Brain microvascular endothelial cell (primary cell): ENCODE measurements at regions not wholly inside any gene's neighbourhood (a gene's known extent, or its start where the extent isn't known, plus 50 kb on each side); places are given as distances from the start of the nearest gene placed in this dataset.
A peak's percentile ranks its signal among the peaks of the same experiment; 100 is the strongest.

Source experiments
- DNase-seq: peaks from one replicate; pipeline ENCODE4 v3.0.0-alpha.2; 2020
- H3K27ac ChIP-seq: fragments of 250-450 bp; sonication (Bioruptor Pico); 2 replicates; pipeline ENCODE4 v1.5.1; 2020; ENCODE audit warnings: mild to moderate bottlenecking, moderate library complexity
- H3K27me3 ChIP-seq: fragments of 250-450 bp; sonication (Bioruptor Pico); replicated peaks from 2 replicates; pipeline ENCODE4 v1.5.1; 2020; ENCODE audit warnings: mild to moderate bottlenecking
- H3K36me3 ChIP-seq: fragments of 250-450 bp; sonication (Bioruptor Pico); replicated peaks from 2 replicates; pipeline ENCODE4 v1.5.1; 2020; ENCODE audit warnings: mild to moderate bottlenecking
- H3K4me3 ChIP-seq: 2 replicates; pipeline ENCODE4 v1.5.1; 2011; ENCODE audit warnings: low read depth, mild to moderate bottlenecking, control low read depth, low read length, moderate library complexity
- in situ Hi-C: cut with HindIII; loops from 2 replicates; pipeline ENCODE4 v1.10.0; 2017; ENCODE audit warnings: low sequenced_read_pairs, low pct_ligation_motif_present
- TF ChIP-seq, protein P1 (sequence below): IDR thresholded peaks from 2 replicates; pipeline ENCODE4 v1.5.1; 2011; ENCODE audit warnings: low read depth, mild to moderate bottlenecking, moderate library complexity, low read length, control low read depth, inconsistent platforms; ENCODE audit errors: missing control alignments

DNA sequence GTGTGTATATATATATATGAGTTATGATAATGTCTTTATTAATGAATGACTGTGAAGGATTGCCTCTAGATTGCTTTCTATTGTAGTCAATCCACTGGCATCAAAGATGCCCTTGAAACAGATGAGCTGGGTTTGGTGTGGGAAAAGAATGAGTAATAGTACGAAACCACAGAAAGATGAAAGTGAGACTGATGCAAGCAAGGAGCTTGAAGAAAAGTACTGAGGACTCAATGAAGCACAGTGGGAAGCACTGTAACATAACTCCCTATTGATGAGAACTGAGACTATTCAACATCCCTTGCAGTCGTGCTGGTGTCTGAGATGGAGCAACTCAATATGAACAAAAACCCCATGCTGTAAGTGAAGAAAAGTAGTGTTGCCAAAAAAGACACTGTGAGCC, 1794.2 kb downstream of the SLITRK5 start:
- in situ Hi-C loops, result no loop called here
- Histone ChIP-seq H3K4me3 (no peak overlapping the region), H3K36me3 (no peaks in the 10 kb centered on the region), H3K27me3 (no peaks in the 10 kb centered on the region), H3K27ac (no peak overlapping the region)
- DNase-seq, result peak; percentile 5
- TF ChIP-seq, protein P1, sequence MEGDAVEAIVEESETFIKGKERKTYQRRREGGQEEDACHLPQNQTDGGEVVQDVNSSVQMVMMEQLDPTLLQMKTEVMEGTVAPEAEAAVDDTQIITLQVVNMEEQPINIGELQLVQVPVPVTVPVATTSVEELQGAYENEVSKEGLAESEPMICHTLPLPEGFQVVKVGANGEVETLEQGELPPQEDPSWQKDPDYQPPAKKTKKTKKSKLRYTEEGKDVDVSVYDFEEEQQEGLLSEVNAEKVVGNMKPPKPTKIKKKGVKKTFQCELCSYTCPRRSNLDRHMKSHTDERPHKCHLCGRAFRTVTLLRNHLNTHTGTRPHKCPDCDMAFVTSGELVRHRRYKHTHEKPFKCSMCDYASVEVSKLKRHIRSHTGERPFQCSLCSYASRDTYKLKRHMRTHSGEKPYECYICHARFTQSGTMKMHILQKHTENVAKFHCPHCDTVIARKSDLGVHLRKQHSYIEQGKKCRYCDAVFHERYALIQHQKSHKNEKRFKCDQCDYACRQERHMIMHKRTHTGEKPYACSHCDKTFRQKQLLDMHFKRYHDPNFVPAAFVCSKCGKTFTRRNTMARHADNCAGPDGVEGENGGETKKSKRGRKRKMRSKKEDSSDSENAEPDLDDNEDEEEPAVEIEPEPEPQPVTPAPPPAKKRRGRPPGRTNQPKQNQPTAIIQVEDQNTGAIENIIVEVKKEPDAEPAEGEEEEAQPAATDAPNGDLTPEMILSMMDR, result no peak

DNA sequence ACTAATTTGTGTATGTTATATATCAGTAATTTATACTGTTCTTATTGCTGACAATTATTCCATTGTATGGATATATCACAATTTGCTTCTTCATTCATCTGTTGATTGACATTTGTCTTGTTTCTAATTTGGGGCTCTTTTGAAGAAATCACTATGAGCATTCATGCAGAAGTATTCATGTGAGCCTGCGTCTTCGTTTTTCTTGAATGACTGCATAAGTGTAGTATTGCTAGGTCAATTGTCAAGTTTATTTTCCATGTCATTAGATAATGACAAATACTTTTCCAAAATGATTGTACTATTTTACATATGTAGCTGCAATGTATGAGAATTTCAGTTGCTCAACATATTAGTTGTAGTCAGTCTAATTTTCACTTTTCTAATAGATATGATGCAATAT, 1796.9 kb downstream of the SLITRK5 start:
- in situ Hi-C loops, result no loop called here
- TF ChIP-seq, protein P1, result no peak
- Histone ChIP-seq H3K27me3 (no peaks in the 10 kb centered on the region), H3K36me3 (no peaks in the 10 kb centered on the region), H3K27ac (no peak overlapping the region), H3K4me3 (no peak overlapping the region)
- no peak for DNase-seq

DNA sequence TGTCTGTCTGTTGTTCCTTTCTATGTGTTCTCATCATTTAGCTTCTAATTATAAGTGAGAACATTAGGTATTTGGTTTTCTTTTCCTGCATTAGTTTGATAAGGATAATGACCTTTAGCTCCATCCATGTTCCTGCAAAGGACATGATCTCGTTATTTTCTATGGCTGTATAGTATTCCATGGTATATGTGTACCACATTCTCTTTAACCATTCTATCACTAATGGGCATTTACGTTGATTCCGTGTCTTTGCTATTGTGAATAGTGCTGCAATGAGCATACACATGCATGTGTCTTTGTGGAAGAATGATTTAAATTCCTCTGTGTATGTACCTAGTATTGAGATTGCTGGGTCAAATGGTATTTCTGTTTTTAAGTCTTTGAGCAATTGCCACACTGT, 1799.7 kb downstream of the SLITRK5 start:
- H3K27ac ChIP-seq, result no peak overlapping the region
- no peak for DNase-seq
- no peaks in the 10 kb centered on the region for H3K27me3 ChIP-seq
- in situ Hi-C loops, result no loop called here
- H3K4me3 ChIP-seq, result no peak overlapping the region
- TF ChIP-seq, protein P1, result no peak
- H3K36me3 ChIP-seq, result no peaks in the 10 kb centered on the region

DNA sequence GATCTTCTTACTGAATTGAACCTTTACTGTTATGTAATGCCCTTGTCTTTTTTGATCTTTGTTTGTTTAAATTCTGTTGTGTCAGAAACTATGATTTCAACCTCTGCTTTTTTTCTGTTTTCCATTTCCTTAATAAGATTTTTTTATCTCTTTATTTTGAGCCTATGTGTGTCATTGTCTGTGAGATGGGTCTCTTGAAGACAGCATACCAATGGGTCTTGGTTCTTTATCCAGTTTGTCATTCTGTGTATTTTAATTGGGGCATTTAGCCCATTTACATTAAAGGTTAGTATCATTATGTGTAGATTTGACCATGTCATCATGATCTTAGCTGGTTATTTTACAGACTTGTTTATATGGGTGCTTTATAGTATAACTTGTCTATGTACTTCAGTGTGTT, 1803.3 kb downstream of the SLITRK5 start:
- Histone ChIP-seq H3K36me3 (no peaks in the 10 kb centered on the region), H3K4me3 (no peak overlapping the region), H3K27ac (no peak overlapping the region), H3K27me3 (no peaks in the 10 kb centered on the region)
- in situ Hi-C loops, result no loop called here
- TF ChIP-seq, protein P1, result no peak
- no peak for DNase-seq

DNA sequence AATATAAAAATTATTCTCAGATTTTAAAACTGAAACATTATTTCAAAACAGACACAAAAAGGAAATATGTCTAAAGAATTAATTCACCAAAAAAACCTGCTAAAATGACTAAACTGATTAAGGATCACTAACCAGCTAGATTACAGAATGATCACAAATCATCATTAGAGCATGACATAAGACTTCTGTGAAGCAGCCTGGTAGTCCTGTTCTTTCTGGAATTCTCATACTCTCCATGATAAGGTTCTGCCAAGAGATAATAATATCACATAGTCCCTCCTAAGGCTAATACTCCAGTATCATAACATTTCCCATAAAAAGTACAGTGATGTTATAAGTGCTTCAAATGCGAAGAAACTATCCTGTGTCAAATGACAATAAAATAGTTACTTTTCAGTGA, 1814.9 kb downstream of the SLITRK5 start:
- in situ Hi-C loops, result no loop called here
- no peak for DNase-seq
- H3K27ac ChIP-seq, result no peak overlapping the region
- no peak overlapping the region for H3K4me3 ChIP-seq
- no peaks in the 10 kb centered on the region for H3K36me3 ChIP-seq
- no peaks in the 10 kb centered on the region for H3K27me3 ChIP-seq
- TF ChIP-seq, protein P1, result no peak

DNA sequence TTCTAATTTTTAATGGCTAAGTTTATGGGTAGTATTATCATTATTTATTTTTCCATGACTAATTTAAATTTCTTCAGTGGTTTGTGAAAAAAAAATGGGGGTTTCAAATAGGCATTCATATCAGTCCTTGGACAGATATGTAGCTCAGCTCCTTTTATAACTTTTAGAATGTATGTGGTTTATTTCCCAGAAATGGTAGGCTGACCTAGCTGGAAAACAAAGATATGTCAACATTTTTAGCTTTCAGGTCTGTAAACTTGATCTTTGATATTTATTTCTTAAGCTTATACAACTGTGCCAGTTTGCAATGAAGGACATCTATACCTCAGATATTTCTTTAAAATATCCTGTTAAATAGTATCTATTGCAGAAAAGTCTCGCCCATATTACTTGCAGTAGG, 1815.5 kb downstream of the SLITRK5 start:
- Histone ChIP-seq H3K27ac (no peak overlapping the region), H3K27me3 (no peaks in the 10 kb centered on the region), H3K36me3 (no peaks in the 10 kb centered on the region), H3K4me3 (no peak overlapping the region)
- in situ Hi-C loops, result no loop called here
- TF ChIP-seq, protein P1, result no peak
- no peak for DNase-seq
